IMR-90 (cell line): ENCODE measurements at regions not wholly inside any gene's neighbourhood (a gene's known extent, or its start where the extent isn't known, plus 50 kb on each side); places are given as distances from the start of the nearest gene placed in this dataset.

Source experiments
- ATAC-seq: fragments of 200-7000 bp; cut with Tn5 transposase; 2 replicates; pipeline ENCODE4 v1.9.1; 2020; ENCODE audit warnings: low read depth, mild to moderate bottlenecking, moderate library complexity
- BruUV-seq: library from RNA; stranded (reverse); fragments of 400-500 nt; replicated peaks from 2 replicates; lab custom pipeline; 2021; lab: Mats Ljungman, UMichigan
- CTCF ChIA-PET: fragments of 300-600 bp; formaldehyde crosslinking; extraction: SDS; loops from one replicate; lab custom pipeline; 2021; ENCODE audit warnings: antibody characterized with exemption; lab: Yijun Ruan, JAX
- POLR2A ChIA-PET: fragments of 300-600 bp; sonication (Branson Sonifier 250); formaldehyde crosslinking; loops from one replicate; lab custom pipeline; 2022; ENCODE audit warnings: antibody characterized with exemption; ENCODE audit not compliant: unreplicated experiment; lab: Charles Lee
- DNase-seq: peaks from one replicate; pipeline ENCODE4 v3.0.0; 2013
- H2AFZ ChIP-seq: replicated peaks from 2 replicates; pipeline ENCODE3; 2013; ENCODE audit warnings: low read length, mild to moderate bottlenecking; ENCODE audit not compliant: poor library complexity
- H2AK5ac ChIP-seq: 2 replicates; pipeline ENCODE4 v1.6.1; 2013; ENCODE audit warnings: low read depth, low read length, inconsistent platforms
- H2AK9ac ChIP-seq: replicated peaks from 2 replicates; pipeline ENCODE3; 2013; ENCODE audit warnings: mild to moderate bottlenecking, low read depth, low read length, moderate library complexity; ENCODE audit not compliant: poor library complexity
- H2BK120ac ChIP-seq: 2 replicates; pipeline ENCODE4 v1.6.1; 2013; ENCODE audit warnings: low read depth, low read length, inconsistent platforms
- H2BK15ac ChIP-seq: 3 replicates; pipeline ENCODE4 v1.6.1; 2013; ENCODE audit warnings: low read depth, low read length, inconsistent platforms
- H2BK20ac ChIP-seq: 2 replicates; pipeline ENCODE4 v1.6.1; 2013; ENCODE audit warnings: low read depth, mild to moderate bottlenecking, inconsistent platforms, low read length, moderate library complexity
- H2BK5ac ChIP-seq: 2 replicates; pipeline ENCODE4 v1.6.1; 2013; ENCODE audit warnings: mild to moderate bottlenecking, low read depth, low read length, inconsistent platforms; ENCODE audit not compliant: poor library complexity, severe bottlenecking
- H3K14ac ChIP-seq: replicated peaks from 2 replicates; pipeline ENCODE4 v1.6.1; 2013; ENCODE audit warnings: low read depth, low read length, inconsistent platforms
- H3K18ac ChIP-seq: 2 replicates; pipeline ENCODE4 v1.6.1; 2013; ENCODE audit warnings: low read depth, low read length, control low read depth
- H3K23ac ChIP-seq: 2 replicates; pipeline ENCODE4 v1.6.1; 2013; ENCODE audit warnings: low read depth, low read length, inconsistent platforms
- H3K27ac ChIP-seq: 2 replicates; pipeline ENCODE4 v1.5.1; 2013; ENCODE audit warnings: mild to moderate bottlenecking, control low read depth, low read length; ENCODE audit not compliant: insufficient read depth
- H3K27me3 ChIP-seq: 2 replicates; pipeline ENCODE4 v1.6.1; 2013; ENCODE audit warnings: low read length; ENCODE audit not compliant: control insufficient read depth, insufficient read depth
- H3K36me3 ChIP-seq: 2 replicates; pipeline ENCODE4 v1.6.1; 2013; ENCODE audit warnings: low read length, mixed read lengths; ENCODE audit not compliant: control insufficient read depth, insufficient read depth
- H3K4ac ChIP-seq: 2 replicates; pipeline ENCODE4 v1.6.1; 2013; ENCODE audit warnings: low read depth, low read length, inconsistent platforms
- H3K4me1 ChIP-seq: 2 replicates; pipeline ENCODE4 v1.6.1; 2013; ENCODE audit warnings: low read length, mixed read lengths; ENCODE audit not compliant: control insufficient read depth, insufficient read depth
- H3K4me2 ChIP-seq: 2 replicates; pipeline ENCODE4 v1.6.1; 2013; ENCODE audit warnings: low read depth, mild to moderate bottlenecking, control low read depth, low read length, moderate library complexity
- H3K4me3 ChIP-seq: 2 replicates; pipeline ENCODE4 v1.5.1; 2013; ENCODE audit warnings: low read depth, mild to moderate bottlenecking, control low read depth, low read length, moderate library complexity; ENCODE audit not compliant: insufficient read depth
- H3K56ac ChIP-seq: 2 replicates; pipeline ENCODE4 v1.6.1; 2013; ENCODE audit warnings: low read length, inconsistent platforms; ENCODE audit not compliant: insufficient read depth; ENCODE audit errors: extremely low read depth
- H3K79me1 ChIP-seq, 2 experiments: 2 replicates each; pipeline ENCODE4 v1.6.1; 2013; ENCODE audit warnings: low read length in 2 of 2, inconsistent platforms in 1 of 2, low read depth in 1 of 2
- H3K9ac ChIP-seq: 2 replicates; pipeline ENCODE4 v1.6.1; 2013; ENCODE audit warnings: low read depth, low read length, control low read depth
- H3K9me1 ChIP-seq: 2 replicates; pipeline ENCODE4 v1.6.1; 2013; ENCODE audit warnings: low read length, inconsistent platforms; ENCODE audit not compliant: insufficient read depth
- H3K9me3 ChIP-seq: 2 replicates; pipeline ENCODE4 v1.6.1; 2013; ENCODE audit warnings: low read length; ENCODE audit not compliant: control insufficient read depth, insufficient read depth
- H4K20me1 ChIP-seq: 2 replicates; pipeline ENCODE4 v1.6.1; 2013; ENCODE audit warnings: low read length, inconsistent platforms; ENCODE audit not compliant: insufficient read depth
- H4K5ac ChIP-seq: 2 replicates; pipeline ENCODE4 v1.6.1; 2013; ENCODE audit warnings: mild to moderate bottlenecking, low read depth, low read length, control low read depth
- H4K8ac ChIP-seq, 2 experiments: 2 replicates each; pipeline ENCODE4 v1.6.1; 2013; ENCODE audit warnings: low read depth in 2 of 2, low read length in 2 of 2, control low read depth in 1 of 2, inconsistent platforms in 1 of 2
- H4K91ac ChIP-seq: 2 replicates; pipeline ENCODE4 v1.6.1; 2013; ENCODE audit warnings: low read depth, low read length, inconsistent platforms; ENCODE audit not compliant: insufficient read depth
- CHD1 ChIP-seq: IDR thresholded peaks from 2 replicates; pipeline ENCODE4 v1.6.1; 2012; ENCODE audit warnings: low read depth, low read length, improper control_type of control experiment
- RFX5 ChIP-seq: IDR thresholded peaks from 2 replicates; pipeline ENCODE4 v1.8.0; 2012; ENCODE audit warnings: low read depth, mild to moderate bottlenecking, low read length, moderate library complexity
- WGBS, 2 experiments: methylation state at CpG; one replicate each; pipeline versions ENCODE4 v1.1.5 to v1.1.7; 2013; ENCODE audit warnings: missing lambda C conversion rate in 2 of 2; ENCODE audit not compliant: insufficient read length in 1 of 2; ENCODE audit errors: extremely low coverage in 2 of 2; 5-methylcytosine and 5-hydroxymethylcytosine counted together
- dilution Hi-C: fragments of 300-500 bp; cut with HindIII; formaldehyde crosslinking; loops from one replicate; pipeline ENCODE4 v1.14.3; 2018; ENCODE audit warnings: low sequenced_read_pairs; ENCODE audit not compliant: unreplicated experiment
- in situ Hi-C: fragments of 300-500 bp; cut with MboI; formaldehyde crosslinking; loops from 3 replicates; pipeline ENCODE4 v1.14.3; 2019; ENCODE audit warnings: low sequenced_read_pairs, inconsistent platforms, mixed read lengths
- intact Hi-C: fragments of 100-400 bp; cut with micrococcal nuclease; formaldehyde crosslinking; loops from 2 replicates; pipeline ENCODE4 v1.10.0; 2022

DNA sequence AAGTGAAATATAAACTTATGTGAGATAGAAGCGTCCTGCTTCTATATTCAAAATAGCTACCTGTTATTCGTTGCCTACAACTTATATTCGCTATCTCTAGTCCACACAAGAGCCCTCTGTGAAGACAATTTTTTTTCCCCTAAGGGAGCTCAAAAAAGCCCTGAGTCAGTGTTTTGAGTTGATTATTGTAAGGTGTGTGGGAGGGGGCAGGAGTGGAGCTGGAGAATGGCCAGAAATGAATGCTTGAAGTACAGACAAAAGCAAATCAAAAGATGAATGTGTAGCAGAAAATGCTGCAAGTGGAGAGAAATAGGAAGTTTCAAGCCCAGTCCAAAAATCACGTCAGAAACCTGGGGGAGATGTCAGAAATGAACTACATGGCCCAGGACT lies 655.0 kb upstream of the LCORL start:
- Histone ChIP-seq H4K5ac (no peak overlapping the region), H2AK5ac (no peak overlapping the region), H3K4me1 (no peaks in the 10 kb centered on the region), H4K91ac (no peak overlapping the region), H3K79me1 (no peaks in the 10 kb centered on the region), H2BK20ac (no peak overlapping the region), H3K9me3 (no peaks in the 10 kb centered on the region), H3K4ac (no peak overlapping the region), H3K23ac (no peak overlapping the region), H3K9me1 (no peaks in the 10 kb centered on the region), H3K27me3 (no peaks in the 10 kb centered on the region), H3K18ac (no peak overlapping the region), H4K20me1 (no peaks in the 10 kb centered on the region), H3K27ac (no peak overlapping the region), H2BK120ac (no peak overlapping the region), H2AFZ (no peak overlapping the region), H2BK15ac (no peak overlapping the region), H2AK9ac (no peak overlapping the region), H3K9ac (no peak overlapping the region), H3K4me2 (no peak overlapping the region), H2BK5ac (no peak overlapping the region), H3K14ac (no peak overlapping the region), H3K36me3 (no peaks in the 10 kb centered on the region), H4K8ac (no peak overlapping the region), H3K56ac (no peak overlapping the region), H3K4me3 (no peak overlapping the region)
- ChIA-PET POLR2A (no interaction called here), CTCF (no interaction called here)
- ATAC-seq = no peak
- 0% methylated on average over 1 of the region's 4 CpGs; no CpG with 5 or more reads in 1 of the 2 experiments for WGBS, 2 experiments
- BruUV-seq = no TSS peak
- intact Hi-C loops (no loop called here), in situ Hi-C loops (loop anchor here (25.0 kb wide), 3 partner anchors 1561 to 1861 kb away; no protein-coding TSS in a partner anchor), dilution Hi-C loops (no loop called here)
- no peak for TF ChIP-seq RFX5
- TF ChIP-seq CHD1 = no peak
- DNase-seq = no peak
